H9 (cell line): ENCODE measurements at regions not wholly inside any gene's neighbourhood (a gene's known extent, or its start where the extent isn't known, plus 50 kb on each side); places are given as distances from the start of the nearest gene placed in this dataset.
A peak's percentile ranks its signal among the peaks of the same experiment; 100 is the strongest.

Experiments used
- DNase-seq: peaks from one replicate; pipeline ENCODE4 v3.0.0-alpha.2; 2017
- H2AFZ ChIP-seq: one replicate; pipeline ENCODE4 v1.6.1; 2013; ENCODE audit warnings: mild to moderate bottlenecking, low read length, control low read depth, moderate library complexity
- H2AK5ac ChIP-seq: 2 replicates; pipeline ENCODE4 v1.6.1; 2013; ENCODE audit warnings: low read length, control low read depth, mixed read lengths; ENCODE audit not compliant: insufficient read length
- H2BK120ac ChIP-seq: one replicate; pipeline ENCODE4 v1.6.1; 2013; ENCODE audit warnings: low read depth, mild to moderate bottlenecking, low read length, control low read depth, inconsistent platforms; ENCODE audit not compliant: poor library complexity, severe bottlenecking
- H2BK12ac ChIP-seq: 2 replicates; pipeline ENCODE4 v1.6.1; 2013; ENCODE audit warnings: low read length, control low read depth, mixed read lengths, low read depth; ENCODE audit not compliant: insufficient read length
- H2BK15ac ChIP-seq: 2 replicates; pipeline ENCODE4 v1.6.1; 2013; ENCODE audit warnings: low read depth, low read length, control low read depth
- H2BK20ac ChIP-seq: one replicate; pipeline ENCODE4 v1.6.1; 2013; ENCODE audit warnings: low read depth, mild to moderate bottlenecking, low read length, control low read depth, inconsistent platforms; ENCODE audit not compliant: poor library complexity, severe bottlenecking
- H2BK5ac ChIP-seq: 2 replicates; pipeline ENCODE4 v1.6.1; 2013; ENCODE audit warnings: low read length, control low read depth, mixed read lengths; ENCODE audit not compliant: insufficient read length
- H3K14ac ChIP-seq: 2 replicates; pipeline ENCODE4 v1.6.1; 2013; ENCODE audit warnings: low read length, control low read depth; ENCODE audit not compliant: insufficient read depth
- H3K18ac ChIP-seq: 2 replicates; pipeline ENCODE4 v1.6.1; 2013; ENCODE audit warnings: low read depth, mild to moderate bottlenecking, mixed read lengths, low read length, control low read depth; ENCODE audit not compliant: insufficient read length
- H3K23ac ChIP-seq: 2 replicates; pipeline ENCODE4 v1.6.1; 2013; ENCODE audit warnings: low read length, control low read depth, mixed read lengths, low read depth; ENCODE audit not compliant: insufficient read length
- H3K23me2 ChIP-seq: 2 replicates; pipeline ENCODE4 v1.6.1; 2013; ENCODE audit warnings: low read depth, mild to moderate bottlenecking, mixed read lengths, low read length, control low read depth; ENCODE audit not compliant: insufficient read length, poor library complexity, severe bottlenecking
- H3K27ac ChIP-seq: 2 replicates; pipeline ENCODE4 v1.5.1; 2013; ENCODE audit warnings: low read length, control low read depth, mixed read lengths, low read depth; ENCODE audit not compliant: insufficient read length
- H3K27me3 ChIP-seq: 2 replicates; pipeline ENCODE4 v1.6.1; 2013; ENCODE audit warnings: low read length, control low read depth, inconsistent platforms; ENCODE audit not compliant: insufficient read depth
- H3K4ac ChIP-seq: 2 replicates; pipeline ENCODE4 v1.6.1; 2013; ENCODE audit warnings: low read depth, mild to moderate bottlenecking, control low read depth, inconsistent platforms, low read length, moderate library complexity
- H3K4me1 ChIP-seq: 2 replicates; pipeline ENCODE4 v1.6.1; 2013; ENCODE audit warnings: low read length, control low read depth, inconsistent platforms; ENCODE audit not compliant: insufficient read depth
- H3K4me2 ChIP-seq: 2 replicates; pipeline ENCODE4 v1.6.1; 2013; ENCODE audit warnings: low read length, control low read depth, mixed read lengths; ENCODE audit not compliant: insufficient read length, insufficient read depth
- H3K56ac ChIP-seq: 2 replicates; pipeline ENCODE4 v1.6.1; 2013; ENCODE audit warnings: low read depth, mild to moderate bottlenecking, mixed read lengths, low read length, control low read depth; ENCODE audit not compliant: insufficient read length
- H3K79me1 ChIP-seq: 2 replicates; pipeline ENCODE4 v1.6.1; 2013; ENCODE audit warnings: low read depth, mild to moderate bottlenecking, moderate library complexity, low read length, control low read depth, inconsistent platforms; ENCODE audit not compliant: insufficient read depth, poor library complexity, severe bottlenecking
- H3K79me2 ChIP-seq: 2 replicates; pipeline ENCODE4 v1.6.1; 2013; ENCODE audit warnings: low read length, control low read depth, inconsistent platforms; ENCODE audit not compliant: insufficient read depth
- H3K9ac ChIP-seq: 2 replicates; pipeline ENCODE4 v1.6.1; 2013; ENCODE audit warnings: low read length, control low read depth, mixed read lengths; ENCODE audit not compliant: insufficient read length; ENCODE audit errors: extremely low read depth
- H3K9me3 ChIP-seq: one replicate; pipeline ENCODE4 v1.6.1; 2013; ENCODE audit warnings: low read depth, low read length, inconsistent platforms; ENCODE audit not compliant: control insufficient read depth
- H3T11ph ChIP-seq: one replicate; pipeline ENCODE4 v1.6.1; 2013; ENCODE audit warnings: mild to moderate bottlenecking, low read length, control low read depth, inconsistent platforms
- H4K20me1 ChIP-seq: one replicate; pipeline ENCODE4 v1.6.1; 2013; ENCODE audit not compliant: control insufficient read depth, insufficient read length, insufficient read depth
- H4K5ac ChIP-seq: 2 replicates; pipeline ENCODE4 v1.6.1; 2013; ENCODE audit warnings: low read depth, mild to moderate bottlenecking, mixed read lengths, low read length, control low read depth; ENCODE audit not compliant: insufficient read length
- H4K8ac ChIP-seq: replicated peaks from 2 replicates; pipeline ENCODE4 v1.6.1; 2013; ENCODE audit warnings: low read length, control low read depth, mixed read lengths, low read depth; ENCODE audit not compliant: insufficient read length
- H4K91ac ChIP-seq: 2 replicates; pipeline ENCODE4 v1.6.1; 2013; ENCODE audit warnings: low read depth, mild to moderate bottlenecking, moderate library complexity, mixed read lengths, low read length, control low read depth; ENCODE audit not compliant: insufficient read length
- H3K27ac Mint-ChIP-seq, 3 experiments: 2 replicates in 2 of 3; 3 replicates in 1 of 3; pipeline ENCODE4 v1.8.0; 2020 to 2021; ENCODE audit warnings: mixed read lengths in 3 of 3, mild to moderate bottlenecking in 1 of 3, moderate library complexity in 1 of 3
- H3K27me3 Mint-ChIP-seq: 2 replicates; pipeline ENCODE4 v1.8.0; 2021; ENCODE audit warnings: low read depth, mild to moderate bottlenecking, moderate library complexity, mixed read lengths
- H3K36me3 Mint-ChIP-seq, 3 experiments: 2 replicates in 2 of 3; 3 replicates in 1 of 3; pipeline ENCODE4 v1.8.0; 2020 to 2021; ENCODE audit warnings: low read depth in 3 of 3, mixed read lengths in 3 of 3; ENCODE audit not compliant: insufficient read depth in 1 of 3
- H3K4me1 Mint-ChIP-seq, 2 experiments: 2 replicates each; pipeline ENCODE4 v1.8.0; 2020; ENCODE audit warnings: mixed read lengths in 2 of 2
- H3K4me3 Mint-ChIP-seq, 2 experiments: 2 replicates in 1 of 2; 3 replicates in 1 of 2; pipeline ENCODE4 v1.8.0; 2020 to 2021; ENCODE audit warnings: mild to moderate bottlenecking in 2 of 2, mixed read lengths in 2 of 2, moderate library complexity in 1 of 2
- H3K9me3 Mint-ChIP-seq, 2 experiments: 2 replicates in 1 of 2; 3 replicates in 1 of 2; pipeline ENCODE4 v1.8.0; 2020; ENCODE audit warnings: mild to moderate bottlenecking in 2 of 2, mixed read lengths in 2 of 2, moderate library complexity in 1 of 2
- WGBS: extraction: QIAGEN DNeasy Blood & Tissue Kit; methylation state at CpG from one replicate; pipeline ENCODE4 v1.1.7; 2013; ENCODE audit warnings: missing lambda C conversion rate, low lambda C conversion rate, mixed read lengths; ENCODE audit not compliant: insufficient read length; ENCODE audit errors: extremely low coverage; 5-methylcytosine and 5-hydroxymethylcytosine counted together
- TF ChIP-seq, protein P1 (sequence below): fragments of 200-600 bp; sonication (generic); conservative IDR thresholded peaks from 3 replicates; pipeline ENCODE4 v1.8.0; 2021; ENCODE audit warnings: antibody characterized with exemption, mild to moderate bottlenecking

DNA sequence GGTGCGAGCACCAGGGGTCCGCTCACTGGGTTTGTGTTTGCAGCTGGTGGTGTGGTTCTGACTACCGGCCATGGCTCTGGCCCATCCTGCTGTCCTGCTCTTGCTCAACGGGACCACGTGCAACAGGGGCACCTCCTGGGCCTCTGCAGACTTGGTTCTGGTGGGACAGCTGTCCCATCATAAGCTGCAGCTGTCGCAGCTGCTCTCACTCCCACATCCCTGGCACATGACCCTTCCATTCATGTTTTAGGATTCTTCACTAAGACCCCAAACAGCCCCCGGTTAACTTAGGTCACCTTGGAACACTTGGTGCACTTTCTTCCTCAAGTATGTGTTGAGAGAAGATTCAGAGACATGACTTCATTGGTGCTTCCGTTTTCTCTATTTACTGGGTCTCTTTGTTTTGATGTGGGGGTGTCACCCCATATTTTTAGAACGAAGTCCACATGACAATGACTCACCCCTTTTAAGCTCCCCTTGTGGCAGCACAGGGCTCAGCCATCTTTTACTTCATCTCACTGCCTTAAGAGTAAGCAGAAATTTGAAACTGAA lies 68.4 kb upstream of the ARHGEF7 start:
- no CpG with 5 or more reads among the region's 9 CpGs for WGBS
- H3K27me3 Mint-ChIP-seq: peaks cover 6% of the 10 kb centered on the region

More for the DNA sequence above, 68.4 kb upstream of the ARHGEF7 start:
- Mint-ChIP-seq H3K4me1 (peaks cover 7 to 8% of the 10 kb centered on the region in 2 experiments; a peak in 3 of 4 replicates), H3K4me3 (peak overlapping the region in 1 of 2 experiments; percentile 14; a peak in 1 of 5 replicates), H3K27ac (no peak overlapping the region; a peak in 1 of 7 replicates), H3K9me3 (peaks cover 42 to 44% of the 10 kb centered on the region in 2 experiments), H3K36me3 (peaks cover 14 to 28% (median 17%) of the 10 kb centered on the region in 3 experiments)
- no peak for DNase-seq
- H2AFZ ChIP-seq: no peak overlapping the region
- H3K4me1 ChIP-seq: no peaks in the 10 kb centered on the region
- no peak overlapping the region for H2BK5ac ChIP-seq
- no peaks in the 10 kb centered on the region for H3K23me2 ChIP-seq
- H3K4me2 ChIP-seq: no peak overlapping the region
- no peak overlapping the region for H2BK120ac ChIP-seq
- H2BK12ac ChIP-seq: no peak overlapping the region
- no peak overlapping the region for H2AK5ac ChIP-seq
- H2BK20ac ChIP-seq: no peak overlapping the region
- H4K91ac ChIP-seq: no peak overlapping the region
- no peak overlapping the region for H3T11ph ChIP-seq
- H3K18ac ChIP-seq: no peak overlapping the region
- H4K8ac ChIP-seq: no peak overlapping the region
- H3K9me3 ChIP-seq: peaks cover 14% of the 10 kb centered on the region
- H3K79me1 ChIP-seq: no peaks in the 10 kb centered on the region
- H3K14ac ChIP-seq: no peak overlapping the region
- TF ChIP-seq, protein P1, sequence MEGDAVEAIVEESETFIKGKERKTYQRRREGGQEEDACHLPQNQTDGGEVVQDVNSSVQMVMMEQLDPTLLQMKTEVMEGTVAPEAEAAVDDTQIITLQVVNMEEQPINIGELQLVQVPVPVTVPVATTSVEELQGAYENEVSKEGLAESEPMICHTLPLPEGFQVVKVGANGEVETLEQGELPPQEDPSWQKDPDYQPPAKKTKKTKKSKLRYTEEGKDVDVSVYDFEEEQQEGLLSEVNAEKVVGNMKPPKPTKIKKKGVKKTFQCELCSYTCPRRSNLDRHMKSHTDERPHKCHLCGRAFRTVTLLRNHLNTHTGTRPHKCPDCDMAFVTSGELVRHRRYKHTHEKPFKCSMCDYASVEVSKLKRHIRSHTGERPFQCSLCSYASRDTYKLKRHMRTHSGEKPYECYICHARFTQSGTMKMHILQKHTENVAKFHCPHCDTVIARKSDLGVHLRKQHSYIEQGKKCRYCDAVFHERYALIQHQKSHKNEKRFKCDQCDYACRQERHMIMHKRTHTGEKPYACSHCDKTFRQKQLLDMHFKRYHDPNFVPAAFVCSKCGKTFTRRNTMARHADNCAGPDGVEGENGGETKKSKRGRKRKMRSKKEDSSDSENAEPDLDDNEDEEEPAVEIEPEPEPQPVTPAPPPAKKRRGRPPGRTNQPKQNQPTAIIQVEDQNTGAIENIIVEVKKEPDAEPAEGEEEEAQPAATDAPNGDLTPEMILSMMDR: peak; percentile 15; the same call in 1 of the 3 replicates
- no peak overlapping the region for H3K23ac ChIP-seq
- no peak overlapping the region for H3K56ac ChIP-seq
- no peak overlapping the region for H3K27ac ChIP-seq
- H3K9ac ChIP-seq: no peak overlapping the region
- no peak overlapping the region for H4K5ac ChIP-seq
- H3K27me3 ChIP-seq: no peaks in the 10 kb centered on the region
- no peaks in the 10 kb centered on the region for H4K20me1 ChIP-seq
- no peak overlapping the region for H3K4ac ChIP-seq
- H3K79me2 ChIP-seq: no peaks in the 10 kb centered on the region
- H2BK15ac ChIP-seq: no peak overlapping the region
